GM21367 (cell line): ENCODE measurements at regions not wholly inside any gene's neighbourhood (a gene's known extent, or its start where the extent isn't known, plus 50 kb on each side); places are given as distances from the start of the nearest gene placed in this dataset.
A peak's percentile ranks its signal among the peaks of the same experiment; 100 is the strongest.
"Not testable (repeated sequence)": the region's sequence is repeated elsewhere in the genome, so short reads cannot be mapped to it uniquely, and the experiment has no call there.

Experiments used
- ATAC-seq: cut with Tn5 transposase; IDR thresholded peaks from one replicate; pipeline ENCODE4 v1.9.1; 2021; ENCODE audit not compliant: unreplicated experiment

GRCh38 chr4:149870008-149870407, 54.4 kb upstream of the IQCM start:
- no peak for ATAC-seq

- ATAC-seq, result no peak
These were observed 66.1 kb upstream of the IQCM start for GRCh38 chr4:149881744-149882143.

GRCh38 chr4:149882251-149882650, 66.6 kb upstream of the IQCM start:
- no peak for ATAC-seq

- ATAC-seq, result no peak
These were observed 68.4 kb upstream of the IQCM start for GRCh38 chr4:149884046-149884445.

- ATAC-seq, result no peak
These were observed 69.0 kb upstream of the IQCM start for GRCh38 chr4:149884529-149885181.

- ATAC-seq, result no peak
These were observed 70.3 kb upstream of the IQCM start for GRCh38 chr4:149885896-149886295.

- ATAC-seq, result no peak
These were observed 71.3 kb upstream of the IQCM start for GRCh38 chr4:149886786-149887490.

GRCh38 chr4:149889991-149890390, 74.3 kb upstream of the IQCM start:
- no peak for ATAC-seq

GRCh38 chr4:149890531-149890930, 74.9 kb upstream of the IQCM start:
- ATAC-seq, result no peak

GRCh38 chr4:149891426-149891825, 75.8 kb upstream of the IQCM start:
- no peak for ATAC-seq

GRCh38 chr4:149896432-149896831, 80.8 kb upstream of the IQCM start:
- no peak for ATAC-seq

- no peak for ATAC-seq
These were observed 82.1 kb upstream of the IQCM start for GRCh38 chr4:149897783-149898182.

- ATAC-seq, result no peak
These were observed 85.5 kb upstream of the IQCM start for GRCh38 chr4:149901128-149901527.

- ATAC-seq, result no peak
These were observed 86.6 kb upstream of the IQCM start for GRCh38 chr4:149902242-149902641.

- no peak for ATAC-seq
These were observed 94.5 kb upstream of the IQCM start for GRCh38 chr4:149910177-149910576.

GRCh38 chr4:149910604-149911350, 95.1 kb upstream of the IQCM start:
- no peak for ATAC-seq

GRCh38 chr4:149911354-149911753, 95.7 kb upstream of the IQCM start:
- ATAC-seq, result no peak

- ATAC-seq, result no peak
These were observed 96.4 kb upstream of the IQCM start for GRCh38 chr4:149912000-149912399.

GRCh38 chr4:149914119-149915115, 98.8 kb upstream of the IQCM start:
- ATAC-seq, result peak; percentile 93

GRCh38 chr4:149915735-149916134, 100.1 kb upstream of the IQCM start:
- not testable (repeated sequence) for ATAC-seq

- no peak for ATAC-seq
These were observed 108.1 kb upstream of the IQCM start for GRCh38 chr4:149923736-149924135.
